ENCODE measurements at regions not wholly inside any gene's neighbourhood (a gene's known extent, or its start where the extent isn't known, plus 50 kb on each side); places are given as distances from the start of the nearest gene placed in this dataset.
A peak's percentile ranks its signal among the peaks of the same experiment; 100 is the strongest.

GRCh38 chr4:14069886-14070285 lies 442.4 kb upstream of the BOD1L1 start:
- H3K27me3 ChIP-seq (ENCODE audit: control insufficient read depth in 5 of 5, insufficient read depth in 4 of 5, low read length in 5 of 5), result peaks cover 0 to 6% (median 3%) of the 10 kb centered on the region in 5 donors
- H3K27ac ChIP-seq (ENCODE audit: low read depth, low read length), result no peak overlapping the region
- no peaks in the 10 kb centered on the region for H3K36me3 ChIP-seq (ENCODE audit: control insufficient read depth in 5 of 5, insufficient read depth in 5 of 5, low read length in 5 of 5)
- no peaks in the 10 kb centered on the region for H3K4me1 ChIP-seq (ENCODE audit: control insufficient read depth in 5 of 5, insufficient read depth in 5 of 5, low read length in 5 of 5)
- peaks cover 6 to 26% (median 21%) of the 10 kb centered on the region in 5 donors for H3K9me3 ChIP-seq (ENCODE audit: control insufficient read depth in 5 of 5, low read length in 5 of 5)
- no peak overlapping the region for H3K4me3 ChIP-seq (ENCODE audit: low read depth in 1 of 5, low read length in 5 of 5)
- H3K9ac ChIP-seq (ENCODE audit: low read length in 5 of 5), result no peak overlapping the region

- Histone ChIP-seq H3K4me1 (ENCODE audit: control insufficient read depth in 5 of 5, insufficient read depth in 5 of 5, low read length in 5 of 5) (no peaks in the 10 kb centered on the region), H3K36me3 (ENCODE audit: control insufficient read depth in 5 of 5, insufficient read depth in 5 of 5, low read length in 5 of 5) (no peaks in the 10 kb centered on the region), H3K9ac (ENCODE audit: low read length in 5 of 5) (no peak overlapping the region), H3K9me3 (ENCODE audit: control insufficient read depth in 5 of 5, low read length in 5 of 5) (peaks cover 6 to 26% (median 21%) of the 10 kb centered on the region in 5 donors), H3K27me3 (ENCODE audit: control insufficient read depth in 5 of 5, insufficient read depth in 4 of 5, low read length in 5 of 5) (peaks cover 0 to 6% (median 3%) of the 10 kb centered on the region in 5 donors), H3K4me3 (ENCODE audit: low read depth in 1 of 5, low read length in 5 of 5) (no peak overlapping the region), H3K27ac (ENCODE audit: low read depth, low read length) (no peak overlapping the region)
These were observed 442.9 kb upstream of the BOD1L1 start for GRCh38 chr4:14070289-14070880.

GRCh38 chr4:14072506-14072905 lies 445.0 kb upstream of the BOD1L1 start:
- no peaks in the 10 kb centered on the region for H3K4me1 ChIP-seq (ENCODE audit: control insufficient read depth in 5 of 5, insufficient read depth in 5 of 5, low read length in 5 of 5)
- H3K36me3 ChIP-seq (ENCODE audit: control insufficient read depth in 5 of 5, insufficient read depth in 5 of 5, low read length in 5 of 5), result no peaks in the 10 kb centered on the region
- peaks cover 6 to 26% (median 21%) of the 10 kb centered on the region in 5 donors for H3K9me3 ChIP-seq (ENCODE audit: control insufficient read depth in 5 of 5, low read length in 5 of 5)
- H3K27ac ChIP-seq (ENCODE audit: low read depth, low read length), result no peak overlapping the region
- no peak overlapping the region for H3K9ac ChIP-seq (ENCODE audit: low read length in 5 of 5)
- H3K27me3 ChIP-seq (ENCODE audit: control insufficient read depth in 5 of 5, insufficient read depth in 4 of 5, low read length in 5 of 5), result peaks cover 0 to 6% (median 3%) of the 10 kb centered on the region in 5 donors
- peak overlapping the region in 2 of 5 donors; percentile 20 to 35 for H3K4me3 ChIP-seq (ENCODE audit: low read depth in 1 of 5, low read length in 5 of 5)

- H3K27me3 ChIP-seq (ENCODE audit: control insufficient read depth in 5 of 5, insufficient read depth in 4 of 5, low read length in 5 of 5), result no peaks in the 10 kb centered on the region
- H3K9ac ChIP-seq (ENCODE audit: low read length in 5 of 5), result no peak overlapping the region
- no peaks in the 10 kb centered on the region for H3K36me3 ChIP-seq (ENCODE audit: control insufficient read depth in 5 of 5, insufficient read depth in 5 of 5, low read length in 5 of 5)
- no peaks in the 10 kb centered on the region for H3K4me1 ChIP-seq (ENCODE audit: control insufficient read depth in 5 of 5, insufficient read depth in 5 of 5, low read length in 5 of 5)
- H3K9me3 ChIP-seq (ENCODE audit: control insufficient read depth in 5 of 5, low read length in 5 of 5), result peaks cover 6 to 20% (median 15%) of the 10 kb centered on the region in 5 donors
- H3K27ac ChIP-seq (ENCODE audit: low read depth, low read length), result no peak overlapping the region
- H3K4me3 ChIP-seq (ENCODE audit: low read depth in 1 of 5, low read length in 5 of 5), result no peak overlapping the region
These were observed 449.3 kb upstream of the BOD1L1 start for GRCh38 chr4:14076776-14077175.

GRCh38 chr4:14078326-14078725 lies 450.8 kb upstream of the BOD1L1 start:
- H3K9ac ChIP-seq (ENCODE audit: low read length in 5 of 5), result no peak overlapping the region
- H3K27me3 ChIP-seq (ENCODE audit: control insufficient read depth in 5 of 5, insufficient read depth in 4 of 5, low read length in 5 of 5), result no peaks in the 10 kb centered on the region
- H3K36me3 ChIP-seq (ENCODE audit: control insufficient read depth in 5 of 5, insufficient read depth in 5 of 5, low read length in 5 of 5), result no peaks in the 10 kb centered on the region
- H3K27ac ChIP-seq (ENCODE audit: low read depth, low read length), result no peak overlapping the region
- peaks cover 0 to 5% (median 0%) of the 10 kb centered on the region in 5 donors for H3K9me3 ChIP-seq (ENCODE audit: control insufficient read depth in 5 of 5, low read length in 5 of 5)
- H3K4me3 ChIP-seq (ENCODE audit: low read depth in 1 of 5, low read length in 5 of 5), result no peak overlapping the region
- no peaks in the 10 kb centered on the region for H3K4me1 ChIP-seq (ENCODE audit: control insufficient read depth in 5 of 5, insufficient read depth in 5 of 5, low read length in 5 of 5)

- Histone ChIP-seq H3K9me3 (ENCODE audit: control insufficient read depth in 5 of 5, low read length in 5 of 5) (no peaks in the 10 kb centered on the region), H3K9ac (ENCODE audit: low read length in 5 of 5) (no peak overlapping the region), H3K27me3 (ENCODE audit: control insufficient read depth in 5 of 5, insufficient read depth in 4 of 5, low read length in 5 of 5) (no peaks in the 10 kb centered on the region), H3K27ac (ENCODE audit: low read depth, low read length) (no peak overlapping the region), H3K36me3 (ENCODE audit: control insufficient read depth in 5 of 5, insufficient read depth in 5 of 5, low read length in 5 of 5) (no peaks in the 10 kb centered on the region), H3K4me3 (ENCODE audit: low read depth in 1 of 5, low read length in 5 of 5) (no peak overlapping the region), H3K4me1 (ENCODE audit: control insufficient read depth in 5 of 5, insufficient read depth in 5 of 5, low read length in 5 of 5) (no peaks in the 10 kb centered on the region)
These were observed 452.1 kb upstream of the BOD1L1 start for GRCh38 chr4:14079601-14080000.

- H3K36me3 ChIP-seq (ENCODE audit: control insufficient read depth in 5 of 5, insufficient read depth in 5 of 5, low read length in 5 of 5), result no peaks in the 10 kb centered on the region
These were observed 455.6 kb upstream of the BOD1L1 start for GRCh38 chr4:14083150-14083549.

GRCh38 chr4:14084598-14084997 lies 457.1 kb upstream of the BOD1L1 start:
- H3K27ac ChIP-seq (ENCODE audit: low read depth, low read length), result no peak overlapping the region
- no peaks in the 10 kb centered on the region for H3K27me3 ChIP-seq (ENCODE audit: control insufficient read depth in 5 of 5, insufficient read depth in 4 of 5, low read length in 5 of 5)
- no peaks in the 10 kb centered on the region for H3K36me3 ChIP-seq (ENCODE audit: control insufficient read depth in 5 of 5, insufficient read depth in 5 of 5, low read length in 5 of 5)
- no peak overlapping the region for H3K4me3 ChIP-seq (ENCODE audit: low read depth in 1 of 5, low read length in 5 of 5)
- H3K9ac ChIP-seq (ENCODE audit: low read length in 5 of 5), result no peak overlapping the region
- no peaks in the 10 kb centered on the region for H3K4me1 ChIP-seq (ENCODE audit: control insufficient read depth in 5 of 5, insufficient read depth in 5 of 5, low read length in 5 of 5)
- H3K9me3 ChIP-seq (ENCODE audit: control insufficient read depth in 5 of 5, low read length in 5 of 5), result peaks cover 0 to 4% (median 0%) of the 10 kb centered on the region in 5 donors

More at GRCh38 chr4:14083150-14083549, 455.6 kb upstream of the BOD1L1 start:
- H3K4me3 ChIP-seq (ENCODE audit: low read depth in 1 of 5, low read length in 5 of 5), result no peak overlapping the region
- H3K27ac ChIP-seq (ENCODE audit: low read depth, low read length), result no peak overlapping the region
- H3K9me3 ChIP-seq (ENCODE audit: control insufficient read depth in 5 of 5, low read length in 5 of 5), result peaks cover 0 to 4% (median 0%) of the 10 kb centered on the region in 5 donors
- H3K4me1 ChIP-seq (ENCODE audit: control insufficient read depth in 5 of 5, insufficient read depth in 5 of 5, low read length in 5 of 5), result no peaks in the 10 kb centered on the region
- H3K27me3 ChIP-seq (ENCODE audit: control insufficient read depth in 5 of 5, insufficient read depth in 4 of 5, low read length in 5 of 5), result no peaks in the 10 kb centered on the region
- H3K9ac ChIP-seq (ENCODE audit: low read length in 5 of 5), result no peak overlapping the region

- H3K4me1 ChIP-seq (ENCODE audit: control insufficient read depth in 5 of 5, insufficient read depth in 5 of 5, low read length in 5 of 5), result no peaks in the 10 kb centered on the region
- no peaks in the 10 kb centered on the region for H3K27me3 ChIP-seq (ENCODE audit: control insufficient read depth in 5 of 5, insufficient read depth in 4 of 5, low read length in 5 of 5)
- H3K9me3 ChIP-seq (ENCODE audit: control insufficient read depth in 5 of 5, low read length in 5 of 5), result peaks cover 0 to 9% (median 0%) of the 10 kb centered on the region in 5 donors
- no peak overlapping the region for H3K4me3 ChIP-seq (ENCODE audit: low read depth in 1 of 5, low read length in 5 of 5)
- H3K9ac ChIP-seq (ENCODE audit: low read length in 5 of 5), result no peak overlapping the region
- H3K27ac ChIP-seq (ENCODE audit: low read depth, low read length), result no peak overlapping the region
- H3K36me3 ChIP-seq (ENCODE audit: control insufficient read depth in 5 of 5, insufficient read depth in 5 of 5, low read length in 5 of 5), result no peaks in the 10 kb centered on the region
These were observed 459.9 kb upstream of the BOD1L1 start for GRCh38 chr4:14087459-14087858.

- H3K9me3 ChIP-seq (ENCODE audit: control insufficient read depth in 5 of 5, low read length in 5 of 5), result peaks cover 0 to 9% (median 0%) of the 10 kb centered on the region in 5 donors
- H3K27me3 ChIP-seq (ENCODE audit: control insufficient read depth in 5 of 5, insufficient read depth in 4 of 5, low read length in 5 of 5), result no peaks in the 10 kb centered on the region
- no peak overlapping the region for H3K27ac ChIP-seq (ENCODE audit: low read depth, low read length)
- no peak overlapping the region for H3K9ac ChIP-seq (ENCODE audit: low read length in 5 of 5)
- H3K36me3 ChIP-seq (ENCODE audit: control insufficient read depth in 5 of 5, insufficient read depth in 5 of 5, low read length in 5 of 5), result no peaks in the 10 kb centered on the region
- H3K4me3 ChIP-seq (ENCODE audit: low read depth in 1 of 5, low read length in 5 of 5), result no peak overlapping the region
- no peaks in the 10 kb centered on the region for H3K4me1 ChIP-seq (ENCODE audit: control insufficient read depth in 5 of 5, insufficient read depth in 5 of 5, low read length in 5 of 5)
These were observed 460.4 kb upstream of the BOD1L1 start for GRCh38 chr4:14087921-14088320.

Data from subcutaneous abdominal adipose tissue (tissue), 5 donors.